Body of pancreas (tissue), 4 donors: ENCODE measurements at regions not wholly inside any gene's neighbourhood (a gene's known extent, or its start where the extent isn't known, plus 50 kb on each side); places are given as distances from the start of the nearest gene placed in this dataset.

Source experiments
- ATAC-seq: fragments of 150-250 bp; one replicate; pipeline ENCODE4 v1.9.1; 2016
- DNase-seq, 4 donors: peaks; one replicate each; pipeline ENCODE4 v3.0.0-alpha.2; 2019
- H3K27ac ChIP-seq, 4 donors: fragments of 200-600 bp; sonication (generic); 1 replicate in 3 of 4; 2 replicates in 1 of 4; pipeline versions ENCODE4 v1.5.1 to v1.6.1; 2016 to 2019; ENCODE audit warnings: mild to moderate bottlenecking in 1 of 4, mixed read lengths in 1 of 4, moderate library complexity in 1 of 4
- H3K27me3 ChIP-seq, 2 donors: fragments of 200-600 bp; sonication (generic); one replicate each; pipeline ENCODE4 v1.6.0; 2016; ENCODE audit warnings: mild to moderate bottlenecking in 1 of 2
- H3K36me3 ChIP-seq, 2 donors: fragments of 200-600 bp; sonication (generic); replicated peaks in 1 of 2; 2 replicates each; pipeline ENCODE4 v1.5.1; 2016; ENCODE audit warnings: low read depth in 2 of 2; ENCODE audit not compliant: insufficient read depth in 1 of 2
- H3K4me1 ChIP-seq: fragments of 200-600 bp; sonication (generic); one replicate; pipeline ENCODE4 v1.6.0; 2016
- H3K4me3 ChIP-seq, 2 donors: fragments of 200-600 bp; sonication (generic); 1 replicate in 1 of 2; 2 replicates in 1 of 2; pipeline ENCODE4 v1.5.1; 2016 to 2019
- H3K9me3 ChIP-seq, 3 donors: fragments of 200-600 bp; sonication (generic); 1 replicate in 2 of 3; 2 replicates in 1 of 3; pipeline ENCODE4 v1.5.1; 2016
- CTCF ChIP-seq, 7 experiments: fragments of 450-650 bp in 4 of 7; fragments of 200-600 bp in 3 of 7; sonication (generic) in 3 of 7; IDR thresholded peaks; one replicate each; pipeline ENCODE4 v1.5.1; 2016 to 2019; ENCODE audit warnings: antibody characterized with exemption in 7 of 7
- POLR2A ChIP-seq, 3 donors: fragments of 450-650 bp; IDR thresholded peaks; one replicate each; pipeline ENCODE4 v1.6.1; 2016; ENCODE audit warnings: antibody characterized with exemption in 3 of 3, mild to moderate bottlenecking in 2 of 3
- WGBS, 2 donors: methylation state at CpG; one replicate each; pipeline ENCODE4 v1.1.5; 2017; 5-methylcytosine and 5-hydroxymethylcytosine counted together
- intact Hi-C: fragments of 100-400 bp; cut with DNase I; formaldehyde crosslinking; loops from one replicate; pipeline ENCODE4 v1.15.1; 2023

- no peaks in the 10 kb centered on the region for H3K9me3 ChIP-seq
- no peaks in the 10 kb centered on the region for H3K36me3 ChIP-seq
- no peaks in the 10 kb centered on the region for H3K27me3 ChIP-seq
- DNase-seq (no peak), ATAC-seq (no peak)
- intact Hi-C loops = no loop called here
- H3K27ac ChIP-seq = no peak overlapping the region
- H3K4me3 ChIP-seq = no peak overlapping the region
- WGBS, 2 donors = 42 to 44% methylated on average over 4 of the region's 4 CpGs
- TF ChIP-seq CTCF (IDR thresholded peaks at IDR 0.05) (no peak), POLR2A (IDR thresholded peaks at IDR 0.05) (no peak)
- H3K4me1 ChIP-seq = no peaks in the 10 kb centered on the region
These were observed 268.4 kb downstream of the FAM76B start for GRCh38 chr11:95521133-95521542.

- Histone ChIP-seq H3K9me3 (no peaks in the 10 kb centered on the region), H3K27me3 (no peaks in the 10 kb centered on the region), H3K27ac (no peak overlapping the region), H3K4me1 (no peaks in the 10 kb centered on the region), H3K36me3 (no peaks in the 10 kb centered on the region), H3K4me3 (no peak overlapping the region)
- ATAC-seq (no peak), DNase-seq (no peak)
- intact Hi-C loops = no loop called here
- TF ChIP-seq CTCF (IDR thresholded peaks at IDR 0.05) = no peak
- TF ChIP-seq POLR2A (IDR thresholded peaks at IDR 0.05) = no peak
- 74 to 79% methylated on average over 8 of the region's 8 CpGs for WGBS, 2 donors
These were observed 269.0 kb downstream of the FAM76B start for GRCh38 chr11:95520369-95521132.

GRCh38 chr11:95519912-95520311 lies 269.7 kb downstream of the FAM76B start:
- H3K4me1 ChIP-seq = no peaks in the 10 kb centered on the region
- 82 to 87% methylated on average over 4 of the region's 4 CpGs for WGBS, 2 donors
- no peaks in the 10 kb centered on the region for H3K27me3 ChIP-seq
- no peak for TF ChIP-seq CTCF (IDR thresholded peaks at IDR 0.05)
- no peak for TF ChIP-seq POLR2A (IDR thresholded peaks at IDR 0.05)
- H3K4me3 ChIP-seq = no peak overlapping the region
- no peak for ATAC-seq
- intact Hi-C loops = no loop called here
- no peaks in the 10 kb centered on the region for H3K36me3 ChIP-seq
- no peak overlapping the region for H3K27ac ChIP-seq
- H3K9me3 ChIP-seq = no peaks in the 10 kb centered on the region
- no peak for DNase-seq

GRCh38 chr11:95517453-95517852 lies 272.1 kb downstream of the FAM76B start:
- Histone ChIP-seq H3K9me3 (no peaks in the 10 kb centered on the region), H3K4me1 (no peaks in the 10 kb centered on the region), H3K27me3 (no peaks in the 10 kb centered on the region), H3K36me3 (no peaks in the 10 kb centered on the region), H3K4me3 (no peak overlapping the region), H3K27ac (no peak overlapping the region)
- intact Hi-C loops = no loop called here
- no peak for DNase-seq
- TF ChIP-seq POLR2A (IDR thresholded peaks at IDR 0.05) (no peak), CTCF (IDR thresholded peaks at IDR 0.05) (no peak)
- WGBS, 2 donors = 35 to 47% methylated on average over 1 of the region's 1 CpG
- ATAC-seq = no peak

GRCh38 chr11:95516786-95517185 lies 272.8 kb downstream of the FAM76B start:
- intact Hi-C loops = no loop called here

More at GRCh38 chr11:95516786-95517185, 272.8 kb downstream of the FAM76B start:
- 77 to 86% methylated on average over 2 of the region's 2 CpGs for WGBS, 2 donors
- H3K36me3 ChIP-seq = no peaks in the 10 kb centered on the region
- DNase-seq (no peak), ATAC-seq (no peak)
- H3K4me1 ChIP-seq = no peaks in the 10 kb centered on the region
- H3K9me3 ChIP-seq = no peaks in the 10 kb centered on the region
- H3K27ac ChIP-seq = no peak overlapping the region
- no peak for TF ChIP-seq POLR2A (IDR thresholded peaks at IDR 0.05)
- TF ChIP-seq CTCF (IDR thresholded peaks at IDR 0.05) = no peak
- H3K27me3 ChIP-seq = no peaks in the 10 kb centered on the region
- H3K4me3 ChIP-seq = no peak overlapping the region
